SK-N-SH treated with all-trans-retinoic acid at 6 μM for 48 hours (cell line): ENCODE measurements at regions not wholly inside any gene's neighbourhood (a gene's known extent, or its start where the extent isn't known, plus 50 kb on each side); places are given as distances from the start of the nearest gene placed in this dataset.

Experiments used
- ARNTL ChIP-seq: fragments of 450-650 bp; formaldehyde crosslinking; IDR thresholded peaks from 2 replicates; pipeline ENCODE4 v1.5.0; 2020; ENCODE audit warnings: low read depth, mild to moderate bottlenecking, moderate library complexity, borderline replicate concordance
- RARB ChIP-seq: fragments of 250-450 bp; sonication (Bioruptor Pico); IDR thresholded peaks from 2 replicates; pipeline ENCODE4 v1.8.0; 2021; ENCODE audit warnings: mild to moderate bottlenecking, moderate library complexity
- TCF4 ChIP-seq: fragments of 250-450 bp; sonication (Bioruptor Pico); IDR thresholded peaks from 2 replicates; pipeline ENCODE4 v1.8.0; 2021; ENCODE audit warnings: mild to moderate bottlenecking, moderate library complexity, borderline replicate concordance
- TOX ChIP-seq: fragments of 250-450 bp; sonication (Bioruptor Pico); IDR thresholded peaks from 2 replicates; pipeline ENCODE4 v1.8.0; 2021; ENCODE audit warnings: mild to moderate bottlenecking, moderate library complexity, borderline replicate concordance
- ZC3H10 ChIP-seq: fragments of 250-450 bp; sonication (Bioruptor Pico); IDR thresholded peaks from 2 replicates; pipeline ENCODE4 v1.5.1; 2021; ENCODE audit warnings: mild to moderate bottlenecking, moderate library complexity
- ZFP3 ChIP-seq: fragments of 250-450 bp; sonication (Bioruptor Pico); IDR thresholded peaks from 2 replicates; pipeline ENCODE4 v1.5.0; 2020; ENCODE audit warnings: mild to moderate bottlenecking, moderate library complexity
- ZFP30 ChIP-seq: fragments of 450-650 bp; formaldehyde crosslinking; IDR thresholded peaks from 2 replicates; pipeline ENCODE4 v1.5.0; 2022; ENCODE audit warnings: mild to moderate bottlenecking, moderate library complexity
- ZNF565 ChIP-seq: fragments of 450-650 bp; formaldehyde crosslinking; conservative IDR thresholded peaks from 2 replicates; pipeline ENCODE4 v1.5.0; 2020; ENCODE audit warnings: low read depth, mild to moderate bottlenecking, moderate library complexity
- ZNF8 ChIP-seq: fragments of 450-650 bp; formaldehyde crosslinking; IDR thresholded peaks from 2 replicates; pipeline ENCODE4 v1.5.0; 2020; ENCODE audit warnings: mild to moderate bottlenecking, moderate library complexity
- TF ChIP-seq, protein P1 (sequence below): fragments of 250-450 bp; sonication (Bioruptor Pico); IDR thresholded peaks from 2 replicates; pipeline ENCODE4 v1.8.0; 2020; ENCODE audit warnings: mild to moderate bottlenecking, moderate library complexity, borderline replicate concordance
- TF ChIP-seq, protein P2 (sequence below): fragments of 250-450 bp; sonication (Bioruptor Pico); IDR thresholded peaks from 2 replicates; pipeline ENCODE4 v1.5.0; 2020; ENCODE audit warnings: mild to moderate bottlenecking, moderate library complexity

DNA sequence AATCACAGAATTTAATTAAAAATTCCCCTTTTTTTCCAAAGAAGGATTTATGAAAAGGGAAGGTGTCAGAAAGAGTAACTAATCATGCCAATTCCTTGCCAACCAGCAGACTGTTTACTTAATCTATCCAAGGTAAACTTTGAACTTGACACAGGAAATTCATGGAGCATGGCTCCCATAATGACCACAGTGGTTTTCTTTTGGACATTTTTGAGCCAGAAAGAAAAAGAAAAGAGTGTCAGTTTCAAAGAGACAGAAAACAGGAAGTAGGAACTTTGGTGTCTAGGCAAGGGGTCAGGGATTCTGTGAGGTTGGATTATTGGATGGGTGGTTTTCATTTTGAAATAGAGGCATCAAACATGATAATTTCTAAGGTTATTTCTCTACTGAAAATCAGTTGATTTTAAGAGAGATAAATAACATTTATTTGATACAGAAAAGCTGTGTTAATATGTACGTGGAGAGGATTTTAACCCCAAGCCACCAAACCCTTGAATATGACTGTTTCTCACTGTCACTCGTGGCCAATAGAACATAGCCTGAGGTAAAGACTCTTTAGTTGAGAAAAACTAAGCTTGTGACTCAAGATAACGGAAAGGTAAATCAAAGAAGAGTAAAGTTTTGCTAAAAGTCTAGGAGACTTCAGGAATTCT is 196.1 kb downstream of the TTC6 start:
- TF ChIP-seq TCF4 (no peak), ZC3H10 (CRISPR knock-in tag) (no peak), RARB (no peak), ZNF8 (CRISPR knock-in tag) (no peak), TOX (CRISPR knock-in tag) (no peak), ARNTL (CRISPR knock-in tag) (no peak), ZFP3 (CRISPR knock-in tag) (no peak), ZFP30 (no peak), ZNF565 (CRISPR knock-in tag) (no peak)
- TF ChIP-seq, protein P1, sequence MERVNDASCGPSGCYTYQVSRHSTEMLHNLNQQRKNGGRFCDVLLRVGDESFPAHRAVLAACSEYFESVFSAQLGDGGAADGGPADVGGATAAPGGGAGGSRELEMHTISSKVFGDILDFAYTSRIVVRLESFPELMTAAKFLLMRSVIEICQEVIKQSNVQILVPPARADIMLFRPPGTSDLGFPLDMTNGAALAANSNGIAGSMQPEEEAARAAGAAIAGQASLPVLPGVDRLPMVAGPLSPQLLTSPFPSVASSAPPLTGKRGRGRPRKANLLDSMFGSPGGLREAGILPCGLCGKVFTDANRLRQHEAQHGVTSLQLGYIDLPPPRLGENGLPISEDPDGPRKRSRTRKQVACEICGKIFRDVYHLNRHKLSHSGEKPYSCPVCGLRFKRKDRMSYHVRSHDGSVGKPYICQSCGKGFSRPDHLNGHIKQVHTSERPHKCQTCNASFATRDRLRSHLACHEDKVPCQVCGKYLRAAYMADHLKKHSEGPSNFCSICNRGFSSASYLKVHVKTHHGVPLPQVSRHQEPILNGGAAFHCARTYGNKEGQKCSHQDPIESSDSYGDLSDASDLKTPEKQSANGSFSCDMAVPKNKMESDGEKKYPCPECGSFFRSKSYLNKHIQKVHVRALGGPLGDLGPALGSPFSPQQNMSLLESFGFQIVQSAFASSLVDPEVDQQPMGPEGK (CRISPR knock-in tag) = no peak
- TF ChIP-seq, protein P2, sequence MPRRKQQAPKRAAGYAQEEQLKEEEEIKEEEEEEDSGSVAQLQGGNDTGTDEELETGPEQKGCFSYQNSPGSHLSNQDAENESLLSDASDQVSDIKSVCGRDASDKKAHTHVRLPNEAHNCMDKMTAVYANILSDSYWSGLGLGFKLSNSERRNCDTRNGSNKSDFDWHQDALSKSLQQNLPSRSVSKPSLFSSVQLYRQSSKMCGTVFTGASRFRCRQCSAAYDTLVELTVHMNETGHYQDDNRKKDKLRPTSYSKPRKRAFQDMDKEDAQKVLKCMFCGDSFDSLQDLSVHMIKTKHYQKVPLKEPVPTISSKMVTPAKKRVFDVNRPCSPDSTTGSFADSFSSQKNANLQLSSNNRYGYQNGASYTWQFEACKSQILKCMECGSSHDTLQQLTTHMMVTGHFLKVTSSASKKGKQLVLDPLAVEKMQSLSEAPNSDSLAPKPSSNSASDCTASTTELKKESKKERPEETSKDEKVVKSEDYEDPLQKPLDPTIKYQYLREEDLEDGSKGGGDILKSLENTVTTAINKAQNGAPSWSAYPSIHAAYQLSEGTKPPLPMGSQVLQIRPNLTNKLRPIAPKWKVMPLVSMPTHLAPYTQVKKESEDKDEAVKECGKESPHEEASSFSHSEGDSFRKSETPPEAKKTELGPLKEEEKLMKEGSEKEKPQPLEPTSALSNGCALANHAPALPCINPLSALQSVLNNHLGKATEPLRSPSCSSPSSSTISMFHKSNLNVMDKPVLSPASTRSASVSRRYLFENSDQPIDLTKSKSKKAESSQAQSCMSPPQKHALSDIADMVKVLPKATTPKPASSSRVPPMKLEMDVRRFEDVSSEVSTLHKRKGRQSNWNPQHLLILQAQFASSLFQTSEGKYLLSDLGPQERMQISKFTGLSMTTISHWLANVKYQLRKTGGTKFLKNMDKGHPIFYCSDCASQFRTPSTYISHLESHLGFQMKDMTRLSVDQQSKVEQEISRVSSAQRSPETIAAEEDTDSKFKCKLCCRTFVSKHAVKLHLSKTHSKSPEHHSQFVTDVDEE = no peak
